Endodermal cell (in vitro differentiated cells): ENCODE measurements at regions not wholly inside any gene's neighbourhood (a gene's known extent, or its start where the extent isn't known, plus 50 kb on each side); places are given as distances from the start of the nearest gene placed in this dataset.

Experiments used
- DNase-seq: peaks from one replicate; pipeline ENCODE4 v3.0.0-alpha.2; 2017
- H3K27ac ChIP-seq: 2 replicates; pipeline ENCODE4 v1.5.1; 2013; ENCODE audit warnings: mild to moderate bottlenecking, low read depth, low read length, moderate library complexity
- H3K27me3 ChIP-seq: 2 replicates; pipeline ENCODE4 v1.6.1; 2013; ENCODE audit warnings: mild to moderate bottlenecking, low read length, moderate library complexity; ENCODE audit not compliant: insufficient read depth, control insufficient read depth, poor library complexity, severe bottlenecking
- H3K36me3 ChIP-seq: 2 replicates; pipeline ENCODE4 v1.7.0; 2013; ENCODE audit warnings: mild to moderate bottlenecking, low read length, moderate library complexity; ENCODE audit not compliant: control insufficient read depth, insufficient read depth
- H3K4me1 ChIP-seq: one replicate; pipeline ENCODE4 v1.7.0; 2013; ENCODE audit warnings: low read length; ENCODE audit not compliant: control insufficient read depth, insufficient read depth
- H3K4me3 ChIP-seq: 2 replicates; pipeline ENCODE4 v1.5.1; 2013; ENCODE audit warnings: mild to moderate bottlenecking, low read length, moderate library complexity
- H3K9ac ChIP-seq: 2 replicates; pipeline ENCODE4 v1.6.1; 2013; ENCODE audit warnings: mild to moderate bottlenecking, low read length, moderate library complexity; ENCODE audit not compliant: poor library complexity, severe bottlenecking; ENCODE audit errors: extremely low read depth
- H3K9me3 ChIP-seq: 2 replicates; pipeline ENCODE4 v1.6.1; 2013; ENCODE audit warnings: mild to moderate bottlenecking, low read length, moderate library complexity; ENCODE audit not compliant: control insufficient read depth
- H3K27ac Mint-ChIP-seq: 2 replicates; pipeline ENCODE4 v1.8.0; 2020; ENCODE audit warnings: mixed read lengths
- H3K27me3 Mint-ChIP-seq: 2 replicates; pipeline ENCODE4 v1.8.0; 2021; ENCODE audit warnings: mild to moderate bottlenecking, mixed read lengths; ENCODE audit not compliant: insufficient read depth
- H3K36me3 Mint-ChIP-seq: 2 replicates; pipeline ENCODE4 v1.8.0; 2020; ENCODE audit warnings: low read depth, mixed read lengths
- H3K4me1 Mint-ChIP-seq: 2 replicates; pipeline ENCODE4 v1.8.0; 2020; ENCODE audit warnings: mixed read lengths
- H3K4me3 Mint-ChIP-seq: 2 replicates; pipeline ENCODE4 v1.8.0; 2020; ENCODE audit warnings: mild to moderate bottlenecking, moderate library complexity, mixed read lengths
- H3K9me3 Mint-ChIP-seq: 2 replicates; pipeline ENCODE4 v1.8.0; 2020; ENCODE audit warnings: mild to moderate bottlenecking, mixed read lengths
- WGBS, 2 experiments: methylation state at CpG; one replicate each; pipeline versions ENCODE4 v1.1.5 to v1.1.7; 2013; ENCODE audit warnings: missing lambda C conversion rate in 2 of 2, mixed read lengths in 1 of 2; ENCODE audit not compliant: insufficient coverage in 1 of 2, insufficient read length in 1 of 2; 5-methylcytosine and 5-hydroxymethylcytosine counted together
- TF ChIP-seq, protein P1 (sequence below): fragments of 200-600 bp; sonication (generic); conservative IDR thresholded peaks from 2 replicates; pipeline ENCODE4 v1.5.0; 2021; ENCODE audit warnings: antibody characterized with exemption, mild to moderate bottlenecking

DNA sequence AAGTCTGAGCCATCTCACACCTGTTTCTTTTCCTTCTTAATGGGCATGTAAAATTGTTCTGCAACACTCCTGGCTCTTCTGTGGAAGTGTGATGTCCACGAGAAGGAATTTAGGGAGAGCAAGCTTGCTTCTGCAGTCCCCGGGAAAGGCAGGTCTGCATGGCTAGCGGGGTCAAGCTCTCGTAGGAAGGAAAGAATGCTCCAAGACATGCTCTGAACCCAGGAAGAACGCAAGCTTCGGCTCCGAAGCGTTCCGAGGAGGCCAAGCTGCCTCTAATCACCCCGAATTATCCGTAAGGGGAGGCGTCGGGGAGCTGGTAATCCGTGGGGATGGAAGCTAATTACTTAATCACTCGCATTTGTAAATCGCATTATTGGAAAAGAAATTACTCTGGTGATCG, 177.7 kb downstream of the CRLF2 start:
- no peaks in the 10 kb centered on the region for H3K27me3 ChIP-seq
- no peaks in the 10 kb centered on the region for H3K4me1 Mint-ChIP-seq
- no peaks in the 10 kb centered on the region for H3K4me1 ChIP-seq
- no peak overlapping the region for H3K27ac ChIP-seq
- WGBS, 2 experiments, result 88 to 91% methylated on average over 16 to 17 of the region's 17 CpGs
- no peak overlapping the region for H3K9ac ChIP-seq
- H3K36me3 Mint-ChIP-seq, result no peaks in the 10 kb centered on the region
- H3K27me3 Mint-ChIP-seq, result peaks cover 1% of the 10 kb centered on the region
- H3K4me3 Mint-ChIP-seq, result no peak overlapping the region
- H3K4me3 ChIP-seq, result no peak overlapping the region
- H3K36me3 ChIP-seq, result no peaks in the 10 kb centered on the region
- H3K9me3 ChIP-seq, result peaks cover 4% of the 10 kb centered on the region
- TF ChIP-seq, protein P1, sequence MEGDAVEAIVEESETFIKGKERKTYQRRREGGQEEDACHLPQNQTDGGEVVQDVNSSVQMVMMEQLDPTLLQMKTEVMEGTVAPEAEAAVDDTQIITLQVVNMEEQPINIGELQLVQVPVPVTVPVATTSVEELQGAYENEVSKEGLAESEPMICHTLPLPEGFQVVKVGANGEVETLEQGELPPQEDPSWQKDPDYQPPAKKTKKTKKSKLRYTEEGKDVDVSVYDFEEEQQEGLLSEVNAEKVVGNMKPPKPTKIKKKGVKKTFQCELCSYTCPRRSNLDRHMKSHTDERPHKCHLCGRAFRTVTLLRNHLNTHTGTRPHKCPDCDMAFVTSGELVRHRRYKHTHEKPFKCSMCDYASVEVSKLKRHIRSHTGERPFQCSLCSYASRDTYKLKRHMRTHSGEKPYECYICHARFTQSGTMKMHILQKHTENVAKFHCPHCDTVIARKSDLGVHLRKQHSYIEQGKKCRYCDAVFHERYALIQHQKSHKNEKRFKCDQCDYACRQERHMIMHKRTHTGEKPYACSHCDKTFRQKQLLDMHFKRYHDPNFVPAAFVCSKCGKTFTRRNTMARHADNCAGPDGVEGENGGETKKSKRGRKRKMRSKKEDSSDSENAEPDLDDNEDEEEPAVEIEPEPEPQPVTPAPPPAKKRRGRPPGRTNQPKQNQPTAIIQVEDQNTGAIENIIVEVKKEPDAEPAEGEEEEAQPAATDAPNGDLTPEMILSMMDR, result no peak
- H3K27ac Mint-ChIP-seq, result no peak overlapping the region
- peaks cover 12% of the 10 kb centered on the region for H3K9me3 Mint-ChIP-seq
- DNase-seq, result no peak

DNA sequence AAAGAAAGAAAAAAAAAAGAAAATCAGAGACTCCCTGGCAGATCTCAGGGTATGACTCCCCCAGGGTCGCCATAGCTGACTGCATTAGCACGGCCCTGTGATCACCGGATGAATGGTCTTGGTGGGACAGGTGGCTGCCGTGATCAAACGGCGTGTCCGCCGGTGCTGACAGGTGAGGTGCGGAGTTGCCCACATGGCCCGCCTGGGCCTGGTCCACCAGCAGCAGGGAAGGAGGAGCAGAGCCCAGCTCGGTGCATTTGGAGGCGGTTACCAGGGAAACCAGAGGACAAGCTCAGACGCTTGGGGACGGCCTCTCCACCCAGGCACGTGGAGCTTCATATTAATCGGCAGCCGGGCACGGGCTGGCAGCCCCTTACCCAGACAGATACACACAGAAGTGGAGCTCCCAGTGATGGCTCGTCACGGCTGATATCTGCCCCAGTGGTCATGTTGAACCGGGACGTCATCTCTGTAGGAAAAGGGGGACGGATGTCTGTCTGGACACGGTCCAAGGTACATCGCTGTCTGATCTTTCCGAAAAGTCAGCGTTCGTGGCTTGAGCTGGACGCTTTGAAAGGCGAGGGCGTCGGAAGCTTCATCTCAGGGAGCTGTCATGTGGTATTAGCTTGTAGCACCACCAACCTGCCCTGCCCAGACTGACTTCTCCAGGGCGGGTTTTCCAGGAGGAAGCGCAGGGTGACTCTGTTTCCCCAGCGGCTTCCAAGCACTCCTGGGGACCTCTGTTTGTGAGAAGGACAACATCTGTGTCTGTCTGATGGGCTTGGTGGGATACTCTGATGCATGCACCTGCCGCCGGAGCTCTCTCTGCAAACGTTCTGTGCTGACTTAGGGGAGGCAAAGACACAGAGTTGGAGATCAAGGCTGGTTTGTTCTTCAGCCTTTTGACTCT, 180.7 kb downstream of the CRLF2 start:
- Mint-ChIP-seq H3K36me3 (no peaks in the 10 kb centered on the region), H3K9me3 (no peaks in the 10 kb centered on the region), H3K27me3 (no peaks in the 10 kb centered on the region), H3K27ac (no peak overlapping the region), H3K4me3 (no peak overlapping the region), H3K4me1 (no peaks in the 10 kb centered on the region)
- no peak for DNase-seq
- no peaks in the 10 kb centered on the region for H3K4me1 ChIP-seq
- no peak overlapping the region for H3K4me3 ChIP-seq
- H3K27me3 ChIP-seq, result no peaks in the 10 kb centered on the region
- no peak overlapping the region for H3K27ac ChIP-seq
- no peaks in the 10 kb centered on the region for H3K9me3 ChIP-seq
- no peaks in the 10 kb centered on the region for H3K36me3 ChIP-seq
- TF ChIP-seq, protein P1, result no peak
- 86 to 90% methylated on average over 26 to 38 of the region's 38 CpGs for WGBS, 2 experiments
- no peak overlapping the region for H3K9ac ChIP-seq

DNA sequence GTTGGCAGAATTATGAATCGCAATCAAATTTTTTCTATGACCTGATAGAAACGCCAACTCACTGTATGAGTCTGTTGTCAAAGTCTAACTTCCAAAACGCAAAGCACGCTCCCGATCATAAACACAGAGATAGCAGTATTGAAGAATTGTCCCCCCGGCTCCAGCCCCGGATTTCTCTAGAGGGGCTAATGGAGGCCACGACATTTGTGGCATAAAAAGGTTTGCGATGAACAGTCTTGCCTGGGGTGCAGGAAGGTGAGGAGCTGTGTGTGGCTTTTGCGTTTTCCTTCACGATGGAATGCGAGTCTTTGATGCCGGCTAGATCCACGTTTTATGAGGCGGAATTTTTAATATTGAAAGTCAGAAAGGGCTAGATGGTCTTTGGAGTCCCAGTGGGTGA, 183.0 kb downstream of the CRLF2 start:
- no peak overlapping the region for H3K9ac ChIP-seq
- no peaks in the 10 kb centered on the region for H3K27me3 ChIP-seq
- DNase-seq, result no peak
- H3K9me3 ChIP-seq, result no peaks in the 10 kb centered on the region
- no peak overlapping the region for H3K4me3 Mint-ChIP-seq
- H3K9me3 Mint-ChIP-seq, result no peaks in the 10 kb centered on the region
- 86 to 88% methylated on average over 15 of the region's 15 CpGs for WGBS, 2 experiments
- no peaks in the 10 kb centered on the region for H3K36me3 ChIP-seq
- H3K4me1 Mint-ChIP-seq, result no peaks in the 10 kb centered on the region
- H3K4me3 ChIP-seq, result no peak overlapping the region
- no peaks in the 10 kb centered on the region for H3K4me1 ChIP-seq
- H3K27ac ChIP-seq, result no peak overlapping the region
- TF ChIP-seq, protein P1, result no peak
- H3K27ac Mint-ChIP-seq, result no peak overlapping the region
- no peaks in the 10 kb centered on the region for H3K36me3 Mint-ChIP-seq
- no peaks in the 10 kb centered on the region for H3K27me3 Mint-ChIP-seq
